ENCODE measurements at regions not wholly inside any gene's neighbourhood (a gene's known extent, or its start where the extent isn't known, plus 50 kb on each side); places are given as distances from the start of the nearest gene placed in this dataset.

GRCh38 chr17:5785867-5786509 lies 201.7 kb upstream of the NLRP1 start:
- DNase-seq (ENCODE audit: low read depth), result peak; percentile 86

GRCh38 chr17:5786510-5786875 lies 202.2 kb upstream of the NLRP1 start:
- no peak for DNase-seq (ENCODE audit: low read depth)

GRCh38 chr17:5788266-5788900 lies 204.1 kb upstream of the NLRP1 start:
- DNase-seq (ENCODE audit: low read depth), result peak; percentile 72

- DNase-seq (ENCODE audit: low read depth), result no peak
Measured at GRCh38 chr17:5789528-5789927, 205.2 kb upstream of the NLRP1 start.

- DNase-seq (ENCODE audit: low read depth), result no peak
Measured at GRCh38 chr17:5793157-5793556, 208.8 kb upstream of the NLRP1 start.

GRCh38 chr17:5793899-5794298 lies 209.6 kb upstream of the NLRP1 start:
- no peak for DNase-seq (ENCODE audit: low read depth)

- no peak for DNase-seq (ENCODE audit: low read depth)
Measured at GRCh38 chr17:5794385-5794784, 210.1 kb upstream of the NLRP1 start.

GRCh38 chr17:5794881-5795506 lies 210.7 kb upstream of the NLRP1 start:
- no peak for DNase-seq (ENCODE audit: low read depth)

GRCh38 chr17:5797447-5798050 lies 213.2 kb upstream of the NLRP1 start:
- DNase-seq (ENCODE audit: low read depth), result no peak

GRCh38 chr17:5798094-5798493 lies 213.8 kb upstream of the NLRP1 start:
- DNase-seq (ENCODE audit: low read depth), result no peak

GRCh38 chr17:5800131-5800530 lies 215.8 kb upstream of the NLRP1 start:
- no peak for DNase-seq (ENCODE audit: low read depth)

- no peak for DNase-seq (ENCODE audit: low read depth)
Measured at GRCh38 chr17:5800646-5801045, 216.3 kb upstream of the NLRP1 start.

- no peak for DNase-seq (ENCODE audit: low read depth)
Measured at GRCh38 chr17:5804251-5804650, 219.9 kb upstream of the NLRP1 start.

GRCh38 chr17:5809056-5809455 lies 224.7 kb upstream of the NLRP1 start:
- no peak for DNase-seq (ENCODE audit: low read depth)

- DNase-seq (ENCODE audit: low read depth), result no peak
Measured at GRCh38 chr17:5809580-5810188, 225.4 kb upstream of the NLRP1 start.

- DNase-seq (ENCODE audit: low read depth), result no peak
Measured at GRCh38 chr17:5812590-5812989, 228.3 kb upstream of the NLRP1 start.

- no peak for DNase-seq (ENCODE audit: low read depth)
Measured at GRCh38 chr17:5813357-5813756, 229.0 kb upstream of the NLRP1 start.

GRCh38 chr17:5815396-5815795 lies 231.1 kb upstream of the NLRP1 start:
- DNase-seq (ENCODE audit: low read depth), result no peak

GRCh38 chr17:5816491-5817070 lies 232.3 kb upstream of the NLRP1 start:
- DNase-seq (ENCODE audit: low read depth), result no peak

GRCh38 chr17:5817475-5818395 lies 233.4 kb upstream of the NLRP1 start:
- no peak for DNase-seq (ENCODE audit: low read depth)

- no peak for DNase-seq (ENCODE audit: low read depth)
Measured at GRCh38 chr17:5819396-5819795, 235.1 kb upstream of the NLRP1 start.

Measured in renal cortical epithelial cell (primary cell).